Panc1 (cell line): ENCODE measurements at regions not wholly inside any gene's neighbourhood (a gene's known extent, or its start where the extent isn't known, plus 50 kb on each side); places are given as distances from the start of the nearest gene placed in this dataset.

Experiments used
- ATAC-seq: fragments of 200-7000 bp; cut with Tn5 transposase; 2 replicates; pipeline ENCODE4 v1.9.1; 2020; ENCODE audit warnings: mild to moderate bottlenecking, moderate library complexity
- BruUV-seq: library from RNA; stranded (reverse); fragments of 400-500 nt; replicated peaks from 2 replicates; lab custom pipeline; 2021; lab: Mats Ljungman, UMichigan
- CTCF ChIA-PET: fragments of 300-600 bp; sonication (Branson Sonifier 250); formaldehyde crosslinking; loops from one replicate; lab custom pipeline; 2022; ENCODE audit warnings: antibody characterized with exemption; lab: Charles Lee
- POLR2A ChIA-PET: fragments of 300-600 bp; sonication (Branson Sonifier 250); formaldehyde crosslinking; loops from one replicate; lab custom pipeline; 2022; ENCODE audit warnings: antibody characterized with exemption; lab: Charles Lee
- DNase-seq: peaks from one replicate; pipeline ENCODE4 v3.0.0-alpha.2; 2010; ENCODE audit warnings: low read depth, low spot score
- H3K27ac ChIP-seq: 2 replicates; pipeline ENCODE4 v1.5.1; 2011; ENCODE audit warnings: mild to moderate bottlenecking, low read length, inconsistent platforms
- H3K27me3 ChIP-seq: fragments of 200-500 bp; sonication (Bioruptor generic); 2 replicates; pipeline ENCODE4 v1.6.0; 2014; ENCODE audit warnings: low read length, inconsistent platforms; ENCODE audit not compliant: control insufficient read depth, insufficient read depth
- H3K36me3 ChIP-seq: fragments of 200-500 bp; sonication (Bioruptor generic); 2 replicates; pipeline ENCODE4 v1.5.1; 2014; ENCODE audit warnings: inconsistent platforms, mild to moderate bottlenecking, low read length, moderate library complexity; ENCODE audit not compliant: control insufficient read depth, insufficient read depth
- H3K4me1 ChIP-seq: 2 replicates; pipeline ENCODE4 v1.5.1; 2011; ENCODE audit warnings: inconsistent platforms, mild to moderate bottlenecking, low read length, moderate library complexity; ENCODE audit not compliant: control insufficient read depth, insufficient read depth
- H3K4me3 ChIP-seq, 2 experiments: 2 replicates each; pipeline ENCODE4 v1.5.1; 2011 to 2012; ENCODE audit warnings: low read depth in 2 of 2, low read length in 2 of 2, mild to moderate bottlenecking in 2 of 2, inconsistent platforms in 1 of 2, moderate library complexity in 1 of 2
- H3K9me3 ChIP-seq: fragments of 200-500 bp; sonication (Bioruptor generic); 2 replicates; pipeline ENCODE4 v1.5.1; 2014; ENCODE audit warnings: low read depth, mild to moderate bottlenecking, inconsistent platforms, low read length, moderate library complexity; ENCODE audit not compliant: control insufficient read depth, insufficient read depth
- POLR2AphosphoS5 ChIP-seq: IDR thresholded peaks from 2 replicates; pipeline ENCODE4 v1.6.1; 2012; ENCODE audit warnings: mild to moderate bottlenecking, low read depth, low read length, moderate library complexity
- REST ChIP-seq, 2 experiments: IDR thresholded peaks; 2 replicates each; pipeline ENCODE4 v1.6.1; 2011 to 2012; ENCODE audit warnings: low read depth in 2 of 2, control low read depth in 1 of 2, low read length in 1 of 2, mild to moderate bottlenecking in 1 of 2, moderate library complexity in 1 of 2; ENCODE audit not compliant: insufficient read depth in 1 of 2
- SIN3A ChIP-seq: IDR thresholded peaks from 2 replicates; pipeline ENCODE4 v1.6.1; 2012; ENCODE audit warnings: low read depth, mild to moderate bottlenecking, low read length, moderate library complexity, borderline replicate concordance; ENCODE audit not compliant: insufficient read depth
- TCF7L2 ChIP-seq: IDR thresholded peaks from 2 replicates; pipeline ENCODE4 v1.6.1; 2011; ENCODE audit warnings: mild to moderate bottlenecking, low read depth, low read length, inconsistent platforms
- in situ Hi-C: cut with HindIII; loops from 2 replicates; pipeline ENCODE4 v1.10.0; 2016; ENCODE audit warnings: low sequenced_read_pairs, low pct_unique_long_range_greater_than_20kb
- intact Hi-C: fragments of 100-400 bp; cut with micrococcal nuclease; formaldehyde crosslinking; loops from one replicate; pipeline ENCODE4 v1.10.0; 2022; ENCODE audit not compliant: unreplicated experiment
- TF ChIP-seq, protein P1 (sequence below): fragments of 450-650 bp; IDR thresholded peaks from 2 replicates; pipeline ENCODE4 v1.5.1; 2017; ENCODE audit warnings: mild to moderate bottlenecking

- Histone ChIP-seq H3K27ac (no peak overlapping the region), H3K4me3 (no peak overlapping the region), H3K27me3 (no peaks in the 10 kb centered on the region), H3K9me3 (no peaks in the 10 kb centered on the region), H3K36me3 (no peaks in the 10 kb centered on the region; the same call in 1 of the 2 replicates), H3K4me1 (no peaks in the 10 kb centered on the region)
- in situ Hi-C loops = no loop called here
- TF ChIP-seq, protein P1, sequence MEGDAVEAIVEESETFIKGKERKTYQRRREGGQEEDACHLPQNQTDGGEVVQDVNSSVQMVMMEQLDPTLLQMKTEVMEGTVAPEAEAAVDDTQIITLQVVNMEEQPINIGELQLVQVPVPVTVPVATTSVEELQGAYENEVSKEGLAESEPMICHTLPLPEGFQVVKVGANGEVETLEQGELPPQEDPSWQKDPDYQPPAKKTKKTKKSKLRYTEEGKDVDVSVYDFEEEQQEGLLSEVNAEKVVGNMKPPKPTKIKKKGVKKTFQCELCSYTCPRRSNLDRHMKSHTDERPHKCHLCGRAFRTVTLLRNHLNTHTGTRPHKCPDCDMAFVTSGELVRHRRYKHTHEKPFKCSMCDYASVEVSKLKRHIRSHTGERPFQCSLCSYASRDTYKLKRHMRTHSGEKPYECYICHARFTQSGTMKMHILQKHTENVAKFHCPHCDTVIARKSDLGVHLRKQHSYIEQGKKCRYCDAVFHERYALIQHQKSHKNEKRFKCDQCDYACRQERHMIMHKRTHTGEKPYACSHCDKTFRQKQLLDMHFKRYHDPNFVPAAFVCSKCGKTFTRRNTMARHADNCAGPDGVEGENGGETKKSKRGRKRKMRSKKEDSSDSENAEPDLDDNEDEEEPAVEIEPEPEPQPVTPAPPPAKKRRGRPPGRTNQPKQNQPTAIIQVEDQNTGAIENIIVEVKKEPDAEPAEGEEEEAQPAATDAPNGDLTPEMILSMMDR = no peak
- no peak for TF ChIP-seq POLR2AphosphoS5
- no peak for TF ChIP-seq SIN3A
- TF ChIP-seq TCF7L2 = no peak
- TF ChIP-seq REST (IDR thresholded peaks at IDR 0.05; ENCODE audit: insufficient read depth in 1 of 2, low read depth in 2 of 2, low read length in 1 of 2) = no peak
- no peak for ATAC-seq
- ChIA-PET POLR2A (no interaction called here), CTCF (no interaction called here)
- intact Hi-C loops = no loop called here
- BruUV-seq = no TSS peak
- DNase-seq = no peak
Observed at GRCh38 chr2:198717451-198717850, 740.3 kb downstream of the SATB2 start.

- no peaks in the 10 kb centered on the region for H3K36me3 ChIP-seq
- ATAC-seq (no peak), DNase-seq (no peak)
- ChIA-PET POLR2A (no interaction called here), CTCF (no interaction called here)
- no peaks in the 10 kb centered on the region for H3K4me1 ChIP-seq
- no TSS peak for BruUV-seq
- no peaks in the 10 kb centered on the region for H3K27me3 ChIP-seq
- TF ChIP-seq POLR2AphosphoS5 (no peak), REST (IDR thresholded peaks at IDR 0.05; ENCODE audit: insufficient read depth in 1 of 2, low read depth in 2 of 2, low read length in 1 of 2) (no peak), SIN3A (no peak), TCF7L2 (no peak)
- TF ChIP-seq, protein P1 = no peak
- intact Hi-C loops (no loop called here), in situ Hi-C loops (no loop called here)
- H3K9me3 ChIP-seq = no peaks in the 10 kb centered on the region
- no peak overlapping the region for H3K27ac ChIP-seq
- no peak overlapping the region for H3K4me3 ChIP-seq
Observed at GRCh38 chr2:198715302-198715835, 742.4 kb downstream of the SATB2 start.
